SW480 (cell line): ENCODE measurements at regions not wholly inside any gene's neighbourhood (a gene's known extent, or its start where the extent isn't known, plus 50 kb on each side); places are given as distances from the start of the nearest gene placed in this dataset.
"Not testable (repeated sequence)": the region's sequence is repeated elsewhere in the genome, so short reads cannot be mapped to it uniquely, and the experiment has no call there.

ENCODE experiments used
- DNase-seq: peaks from one replicate; pipeline ENCODE4 v3.0.0-alpha.2; 2016; ENCODE audit warnings: low spot score

GRCh38 chr11:96706761-96707160 lies 316.9 kb downstream of the JRKL start:
- no peak for DNase-seq

GRCh38 chr11:96707273-96707672 lies 317.5 kb downstream of the JRKL start:
- DNase-seq = no peak

- DNase-seq = no peak
Measured at GRCh38 chr11:96708219-96708878, 318.5 kb downstream of the JRKL start.

GRCh38 chr11:96713301-96713700 lies 323.5 kb downstream of the JRKL start:
- DNase-seq = no peak

- no peak for DNase-seq
Measured at GRCh38 chr11:96714689-96715088, 324.9 kb downstream of the JRKL start.

- DNase-seq = no peak
Measured at GRCh38 chr11:96715208-96715607, 325.4 kb downstream of the JRKL start.

GRCh38 chr11:96736601-96737000 lies 346.8 kb downstream of the JRKL start:
- no peak for DNase-seq

GRCh38 chr11:96738311-96738710 lies 348.5 kb downstream of the JRKL start:
- DNase-seq = no peak

GRCh38 chr11:96741068-96741467 lies 351.3 kb downstream of the JRKL start:
- no peak for DNase-seq

- no peak for DNase-seq
Measured at GRCh38 chr11:96744697-96745096, 354.9 kb downstream of the JRKL start.

GRCh38 chr11:96748639-96749370 lies 359.0 kb downstream of the JRKL start:
- DNase-seq = no peak

- DNase-seq = not testable (repeated sequence)
Measured at GRCh38 chr11:96751807-96752206, 362.0 kb downstream of the JRKL start.

- DNase-seq = no peak
Measured at GRCh38 chr11:96752221-96752620, 362.4 kb downstream of the JRKL start.

GRCh38 chr11:96753997-96754396 lies 364.2 kb downstream of the JRKL start:
- DNase-seq = no peak

- DNase-seq = no peak
Measured at GRCh38 chr11:96755209-96755608, 365.4 kb downstream of the JRKL start.

GRCh38 chr11:96755752-96756151 lies 365.9 kb downstream of the JRKL start:
- DNase-seq = no peak

GRCh38 chr11:96758957-96759356 lies 369.1 kb downstream of the JRKL start:
- DNase-seq = no peak

- DNase-seq = no peak
Measured at GRCh38 chr11:96760306-96760705, 370.5 kb downstream of the JRKL start.

- no peak for DNase-seq
Measured at GRCh38 chr11:96760815-96761214, 371.0 kb downstream of the JRKL start.

GRCh38 chr11:96761451-96761850 lies 371.6 kb downstream of the JRKL start:
- DNase-seq = no peak

GRCh38 chr11:96763244-96763643 lies 373.4 kb downstream of the JRKL start:
- no peak for DNase-seq

- DNase-seq = no peak
Measured at GRCh38 chr11:96778272-96778671, 388.5 kb downstream of the JRKL start.

- no peak for DNase-seq
Measured at GRCh38 chr11:96779030-96779429, 389.2 kb downstream of the JRKL start.

- DNase-seq = no peak
Measured at GRCh38 chr11:96781082-96781481, 391.3 kb downstream of the JRKL start.
